IPS-20b (cell line): ENCODE measurements at regions not wholly inside any gene's neighbourhood (a gene's known extent, or its start where the extent isn't known, plus 50 kb on each side); places are given as distances from the start of the nearest gene placed in this dataset.

ENCODE experiments used
- H3K27ac ChIP-seq: one replicate; pipeline ENCODE4 v1.5.1; 2013; ENCODE audit warnings: low read length
- H3K27me3 ChIP-seq: 2 replicates; pipeline ENCODE4 v1.6.1; 2013; ENCODE audit warnings: mild to moderate bottlenecking, low read length, inconsistent platforms; ENCODE audit not compliant: insufficient read depth
- H3K36me3 ChIP-seq: 2 replicates; pipeline ENCODE4 v1.6.1; 2013; ENCODE audit warnings: low read depth, mild to moderate bottlenecking, inconsistent platforms, low read length, moderate library complexity; ENCODE audit not compliant: insufficient read depth
- H3K4me1 ChIP-seq: 2 replicates; pipeline ENCODE4 v1.6.1; 2013; ENCODE audit warnings: mild to moderate bottlenecking, control low read depth, inconsistent platforms, low read length, moderate library complexity; ENCODE audit not compliant: insufficient read depth
- H3K4me3 ChIP-seq: 2 replicates; pipeline ENCODE4 v1.5.1; 2013; ENCODE audit warnings: mild to moderate bottlenecking, low read length, inconsistent platforms
- H3K9ac ChIP-seq: 2 replicates; pipeline ENCODE4 v1.6.1; 2013; ENCODE audit warnings: low read depth, mild to moderate bottlenecking, inconsistent platforms, low read length, moderate library complexity
- H3K9me3 ChIP-seq: 2 replicates; pipeline ENCODE4 v1.6.1; 2013; ENCODE audit warnings: mild to moderate bottlenecking, low read depth, low read length, inconsistent platforms; ENCODE audit not compliant: insufficient read depth

DNA sequence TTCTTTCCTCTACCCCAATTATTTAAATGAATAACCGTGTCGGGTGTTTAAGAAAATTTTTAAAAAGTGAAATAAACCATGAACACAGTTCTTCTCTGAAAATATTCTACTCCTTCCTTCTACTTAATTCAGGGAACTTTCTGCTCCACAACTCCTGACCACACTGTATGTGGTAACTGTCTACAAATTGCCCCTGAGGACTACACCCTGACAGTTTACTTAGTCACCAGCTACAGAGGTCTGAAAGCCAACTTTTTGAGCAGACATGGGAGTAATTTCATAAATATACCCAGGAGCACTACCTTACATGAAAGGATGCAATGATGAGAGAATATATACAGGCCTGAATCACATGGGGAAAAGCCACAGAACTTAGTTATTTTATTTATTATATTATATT is 523.2 kb upstream of the SORCS1 start:
- Histone ChIP-seq H3K4me1 (no peaks in the 10 kb centered on the region), H3K9me3 (no peaks in the 10 kb centered on the region), H3K27ac (no peak overlapping the region)

DNA sequence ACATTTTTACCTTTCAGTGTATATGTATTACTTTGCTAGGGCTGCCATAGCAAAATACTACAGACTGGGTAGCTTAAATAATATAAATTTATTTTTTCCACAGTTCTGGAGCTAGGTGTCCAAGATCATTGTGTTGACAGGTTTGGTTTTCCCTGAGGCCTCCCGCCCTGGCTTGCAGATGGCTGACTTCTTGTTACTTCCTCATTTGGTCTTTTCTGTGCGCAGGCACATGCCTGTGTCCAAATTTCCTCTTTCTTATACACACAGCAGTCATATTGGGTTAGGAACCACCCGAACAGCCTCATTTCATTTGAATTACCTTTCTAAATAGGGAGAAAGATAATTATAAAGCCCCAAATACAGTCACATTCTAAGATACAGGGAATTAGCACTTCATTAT is 521.6 kb upstream of the SORCS1 start:
- H3K27ac ChIP-seq = no peak overlapping the region
- no peak overlapping the region for H3K4me3 ChIP-seq
- no peak overlapping the region for H3K9ac ChIP-seq
- H3K4me1 ChIP-seq = no peaks in the 10 kb centered on the region
- H3K9me3 ChIP-seq = no peaks in the 10 kb centered on the region
- H3K27me3 ChIP-seq = no peaks in the 10 kb centered on the region
- H3K36me3 ChIP-seq = no peaks in the 10 kb centered on the region

More for the DNA sequence above, 523.2 kb upstream of the SORCS1 start:
- Histone ChIP-seq H3K27me3 (no peaks in the 10 kb centered on the region), H3K36me3 (no peaks in the 10 kb centered on the region), H3K9ac (no peak overlapping the region), H3K4me3 (no peak overlapping the region)

DNA sequence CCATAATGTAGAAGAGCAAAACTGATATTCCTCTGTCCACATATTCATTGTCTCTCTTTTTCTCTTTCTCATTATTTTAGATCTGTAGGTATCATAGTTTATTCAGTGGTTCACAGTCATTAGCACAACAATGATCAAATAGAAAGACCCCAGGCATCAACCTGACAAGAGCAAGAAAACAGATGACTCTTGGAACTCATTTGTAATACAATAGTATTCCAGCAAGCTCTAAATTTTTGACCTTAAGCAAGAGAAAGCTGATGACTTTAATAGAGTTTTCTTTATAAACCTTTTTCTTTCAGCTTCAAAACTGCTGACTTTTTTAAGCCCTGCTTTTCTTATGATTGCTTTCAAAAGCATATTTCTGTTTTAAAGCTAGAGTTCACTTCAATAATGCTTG is 507.5 kb upstream of the SORCS1 start:
- Histone ChIP-seq H3K36me3 (no peaks in the 10 kb centered on the region), H3K27ac (no peak overlapping the region), H3K9me3 (no peaks in the 10 kb centered on the region), H3K4me3 (peak overlapping the region; percentile 17; the same call in 1 of the 2 replicates), H3K9ac (no peak overlapping the region), H3K4me1 (peaks cover 16% of the 10 kb centered on the region), H3K27me3 (no peaks in the 10 kb centered on the region)

DNA sequence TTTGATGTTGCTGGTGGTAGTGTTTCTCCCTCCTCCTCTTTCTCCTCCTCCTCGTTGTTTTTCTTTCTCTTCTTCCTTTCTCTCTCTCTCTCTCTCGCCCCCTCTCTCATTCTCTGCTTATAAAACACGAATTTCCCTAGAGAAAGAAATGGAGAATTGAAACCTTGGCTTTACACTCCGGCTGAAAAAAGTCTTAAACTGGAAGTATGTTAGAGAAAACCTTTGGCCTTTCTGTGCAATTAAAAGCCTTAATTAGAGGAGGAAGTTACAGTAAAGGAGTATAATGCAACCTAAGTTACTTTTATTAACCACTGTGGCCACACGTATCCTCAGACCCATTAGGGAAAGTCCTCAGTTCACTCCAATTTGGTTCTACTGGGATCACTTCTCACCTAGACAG is 501.7 kb upstream of the SORCS1 start:
- Histone ChIP-seq H3K9me3 (peaks cover 4% of the 10 kb centered on the region; the same call in 1 of the 2 replicates), H3K36me3 (no peaks in the 10 kb centered on the region), H3K4me1 (no peaks in the 10 kb centered on the region; the same call in 1 of the 2 replicates), H3K27ac (no peak overlapping the region), H3K27me3 (no peaks in the 10 kb centered on the region), H3K9ac (no peak overlapping the region), H3K4me3 (no peak overlapping the region)

DNA sequence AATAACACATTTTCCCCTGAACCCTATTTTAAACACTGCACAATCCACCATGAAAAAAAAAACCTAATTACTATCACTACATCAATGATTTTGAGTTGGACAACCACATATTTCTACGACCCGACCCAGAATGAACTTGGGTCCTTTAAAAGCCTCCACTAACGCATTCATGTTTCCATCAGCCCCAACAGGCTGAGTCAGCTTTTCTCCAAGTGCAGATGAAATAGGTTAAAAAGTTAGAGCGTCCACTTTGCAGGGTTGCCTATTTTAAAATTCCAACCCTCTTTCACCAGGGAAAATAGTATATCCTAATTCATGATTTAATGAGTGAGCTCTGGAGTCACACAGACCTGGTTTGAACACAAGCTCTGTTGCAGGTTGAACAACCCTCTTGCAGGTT is 501.0 kb upstream of the SORCS1 start:
- Histone ChIP-seq H3K27me3 (no peaks in the 10 kb centered on the region), H3K27ac (no peak overlapping the region), H3K9ac (no peak overlapping the region), H3K4me3 (no peak overlapping the region), H3K4me1 (no peaks in the 10 kb centered on the region), H3K36me3 (no peaks in the 10 kb centered on the region), H3K9me3 (peaks cover 4% of the 10 kb centered on the region; the same call in 1 of the 2 replicates)

DNA sequence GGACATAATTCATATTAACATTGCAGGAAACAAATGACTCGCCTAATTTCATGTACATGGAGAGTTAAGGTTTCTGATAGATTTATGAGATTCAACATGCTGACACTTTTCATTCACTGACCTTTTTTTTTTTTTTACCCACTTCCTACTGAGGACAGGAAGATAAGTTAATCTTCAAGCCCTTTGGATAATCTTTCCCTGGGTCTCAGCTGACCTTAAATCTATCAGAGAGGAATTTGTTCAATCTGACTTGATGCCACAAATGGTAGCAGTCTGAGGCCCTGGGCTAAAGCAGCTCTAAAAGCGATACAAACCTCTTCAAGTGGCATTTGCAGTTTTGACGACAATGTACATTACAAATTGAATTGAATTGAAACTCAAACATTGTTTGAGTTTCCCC is 493.3 kb upstream of the SORCS1 start:
- Histone ChIP-seq H3K9ac (no peak overlapping the region), H3K27me3 (no peaks in the 10 kb centered on the region), H3K4me3 (no peak overlapping the region), H3K27ac (no peak overlapping the region), H3K4me1 (no peaks in the 10 kb centered on the region), H3K36me3 (no peaks in the 10 kb centered on the region), H3K9me3 (no peaks in the 10 kb centered on the region)

DNA sequence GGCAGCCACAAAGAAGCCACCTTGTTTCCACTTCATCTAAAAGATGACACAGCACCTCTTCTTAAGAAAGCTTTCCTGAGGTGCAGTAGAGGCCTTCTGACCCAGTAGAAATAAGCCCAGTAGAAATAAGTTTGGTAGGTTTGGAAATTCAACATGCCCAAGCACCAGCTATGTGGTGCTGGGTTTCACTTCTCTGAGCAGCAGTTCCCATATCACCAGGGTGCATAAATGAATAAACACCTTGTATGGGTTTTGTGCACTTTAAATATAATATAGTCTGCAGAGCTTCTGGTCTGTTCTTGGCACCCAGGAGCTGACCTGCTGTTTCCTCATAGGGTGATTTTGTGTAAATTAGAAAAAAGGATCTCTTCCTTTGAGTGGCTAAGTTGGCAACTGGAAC is 492.4 kb upstream of the SORCS1 start:
- Histone ChIP-seq H3K27ac (no peak overlapping the region), H3K36me3 (no peaks in the 10 kb centered on the region), H3K4me3 (no peak overlapping the region), H3K9ac (no peak overlapping the region), H3K4me1 (no peaks in the 10 kb centered on the region), H3K27me3 (no peaks in the 10 kb centered on the region), H3K9me3 (no peaks in the 10 kb centered on the region)

DNA sequence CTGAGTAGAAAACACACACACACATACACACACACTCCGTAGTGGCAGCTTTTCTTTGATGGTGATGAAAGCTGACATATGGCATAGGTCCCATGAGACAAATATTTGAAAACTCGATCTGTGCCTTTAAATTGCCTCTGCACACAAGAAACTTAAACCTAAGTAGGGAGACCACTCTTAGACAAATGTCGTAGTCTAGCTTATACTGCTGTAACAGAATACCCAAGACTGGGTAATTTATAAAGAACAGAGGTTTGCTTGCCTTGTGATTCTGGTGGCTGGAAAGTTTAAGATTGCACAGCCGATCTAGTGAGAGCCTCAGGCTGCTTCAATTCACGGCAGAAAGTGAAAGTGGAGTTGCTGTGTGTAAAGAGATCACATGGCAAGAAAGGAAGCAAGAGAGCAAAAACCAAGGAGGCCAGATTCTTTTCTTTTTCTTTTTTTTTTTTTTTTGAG is 489.4 kb upstream of the SORCS1 start:
- Histone ChIP-seq H3K4me3 (no peak overlapping the region), H3K36me3 (no peaks in the 10 kb centered on the region), H3K9ac (no peak overlapping the region), H3K9me3 (no peaks in the 10 kb centered on the region), H3K4me1 (no peaks in the 10 kb centered on the region), H3K27ac (no peak overlapping the region), H3K27me3 (no peaks in the 10 kb centered on the region)

DNA sequence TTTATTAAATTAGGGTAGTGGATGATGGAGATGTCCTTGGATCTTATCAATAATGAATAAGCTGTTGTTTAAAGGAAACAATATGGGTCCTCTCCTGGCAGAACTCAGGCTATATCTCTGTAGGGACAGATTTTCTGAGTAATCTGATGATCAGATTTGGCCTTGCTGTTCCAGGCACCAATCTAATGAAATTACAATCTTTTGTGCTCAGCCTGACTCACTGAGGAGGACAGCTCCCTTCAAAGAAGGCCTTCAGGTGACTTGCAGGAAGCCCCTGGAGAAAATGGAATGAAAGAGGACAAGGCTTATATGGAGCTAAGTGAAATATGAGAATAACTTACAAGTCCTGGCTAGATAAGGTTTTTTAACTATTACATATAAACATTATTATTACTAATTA is 486.4 kb upstream of the SORCS1 start:
- Histone ChIP-seq H3K9me3 (no peaks in the 10 kb centered on the region), H3K9ac (no peak overlapping the region), H3K4me3 (no peak overlapping the region), H3K4me1 (no peaks in the 10 kb centered on the region), H3K27me3 (no peaks in the 10 kb centered on the region), H3K27ac (no peak overlapping the region), H3K36me3 (no peaks in the 10 kb centered on the region)

DNA sequence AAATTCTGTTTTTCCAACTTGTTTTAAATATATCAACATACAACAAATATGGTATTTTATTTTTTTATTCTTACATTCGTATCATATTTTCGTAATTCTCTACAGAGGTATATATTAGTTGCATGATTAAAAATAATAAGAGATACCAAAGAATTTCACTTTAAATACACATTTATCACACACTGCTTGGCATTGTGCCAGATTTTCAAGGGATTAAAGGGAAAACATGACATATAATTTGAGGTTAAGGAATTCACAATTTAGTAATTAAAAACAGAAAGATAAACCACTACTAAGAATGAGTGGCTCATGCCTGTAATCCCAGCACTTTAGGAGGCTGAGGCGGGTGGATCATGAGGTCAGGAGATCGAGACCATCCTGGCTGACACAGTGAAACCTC is 484.7 kb upstream of the SORCS1 start:
- Histone ChIP-seq H3K36me3 (no peaks in the 10 kb centered on the region), H3K4me3 (no peak overlapping the region), H3K9ac (no peak overlapping the region), H3K27ac (no peak overlapping the region), H3K27me3 (no peaks in the 10 kb centered on the region), H3K4me1 (no peaks in the 10 kb centered on the region), H3K9me3 (no peaks in the 10 kb centered on the region)

DNA sequence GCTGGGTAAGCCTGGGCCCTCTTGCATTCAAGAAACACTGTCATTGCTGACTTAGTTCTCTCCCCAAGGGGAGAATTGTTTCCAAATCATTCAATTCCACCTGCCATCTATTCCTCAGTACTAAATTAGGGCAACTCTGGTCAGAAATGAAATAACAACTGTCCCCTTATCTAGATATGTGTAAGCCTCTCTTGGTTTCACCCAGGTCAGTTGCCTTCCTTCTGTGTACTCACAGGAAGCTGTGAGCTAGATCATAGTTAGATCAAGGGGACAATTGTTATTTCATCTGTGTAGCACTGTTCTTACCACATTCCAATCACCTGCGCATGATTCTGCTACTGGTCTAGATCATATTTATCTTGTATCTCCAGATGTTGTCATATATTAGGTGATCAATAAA is 483.0 kb upstream of the SORCS1 start:
- no peak overlapping the region for H3K9ac ChIP-seq
- no peak overlapping the region for H3K27ac ChIP-seq
- no peaks in the 10 kb centered on the region for H3K4me1 ChIP-seq
- H3K27me3 ChIP-seq = no peaks in the 10 kb centered on the region
- no peaks in the 10 kb centered on the region for H3K9me3 ChIP-seq
- H3K36me3 ChIP-seq = no peaks in the 10 kb centered on the region
- H3K4me3 ChIP-seq = no peak overlapping the region

DNA sequence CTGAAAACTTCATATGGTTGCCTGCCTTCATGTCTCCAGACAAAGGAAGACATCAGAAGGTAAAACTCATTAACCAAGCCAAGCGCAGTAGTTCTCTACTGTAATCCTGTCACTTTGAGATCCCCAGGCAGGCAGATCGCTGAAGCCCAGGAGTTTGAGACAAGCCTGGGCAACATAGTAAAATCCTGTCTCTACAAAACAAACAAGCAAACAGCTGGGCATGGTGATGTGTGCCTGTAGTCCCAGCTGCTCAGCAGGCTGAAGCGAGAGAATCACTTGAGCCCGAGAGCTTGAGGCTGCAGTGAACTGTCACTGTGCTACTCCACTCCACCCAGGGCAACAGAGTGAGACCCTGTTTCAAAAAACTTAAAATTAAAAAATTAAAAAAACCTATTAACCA is 467.4 kb upstream of the SORCS1 start:
- Histone ChIP-seq H3K9ac (no peak overlapping the region), H3K9me3 (no peaks in the 10 kb centered on the region), H3K4me3 (no peak overlapping the region), H3K27ac (no peak overlapping the region), H3K4me1 (no peaks in the 10 kb centered on the region), H3K36me3 (no peaks in the 10 kb centered on the region), H3K27me3 (no peaks in the 10 kb centered on the region)

DNA sequence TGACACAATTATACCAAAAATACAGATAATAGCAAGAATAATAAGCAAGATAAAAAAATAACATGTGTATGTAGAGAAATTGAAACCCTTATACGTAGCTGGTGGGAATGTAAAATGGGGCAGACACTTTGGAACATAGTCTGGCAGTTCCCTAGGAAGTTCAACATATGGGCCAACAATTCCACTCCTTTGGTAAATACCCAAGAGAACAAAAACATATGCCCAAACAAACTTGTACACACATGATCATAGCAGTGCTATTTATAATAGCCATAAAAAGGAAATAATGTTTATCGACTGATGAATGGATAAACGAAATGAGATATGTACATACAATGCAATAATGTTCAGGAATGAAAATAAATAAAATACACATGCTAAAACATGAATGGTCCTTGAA is 462.4 kb upstream of the SORCS1 start:
- no peak overlapping the region for H3K9ac ChIP-seq
- H3K9me3 ChIP-seq = no peaks in the 10 kb centered on the region
- no peak overlapping the region for H3K27ac ChIP-seq
- no peaks in the 10 kb centered on the region for H3K27me3 ChIP-seq
- no peaks in the 10 kb centered on the region for H3K4me1 ChIP-seq
- no peak overlapping the region for H3K4me3 ChIP-seq
- H3K36me3 ChIP-seq = no peaks in the 10 kb centered on the region
